ENCODE measurements at regions not wholly inside any gene's neighbourhood (a gene's known extent, or its start where the extent isn't known, plus 50 kb on each side); places are given as distances from the start of the nearest gene placed in this dataset.

- Histone ChIP-seq H3K36me3 (ENCODE audit: control insufficient read depth in 2 of 2, insufficient read depth in 1 of 2, low read length in 2 of 2) (peaks cover 4% of the 10 kb centered on the region in 2 experiments; a peak in 2 of 3 replicates), H3K27ac (ENCODE audit: extremely low read depth, low read depth, low read length) (no peak overlapping the region), H3K9me3 (ENCODE audit: control insufficient read depth, insufficient read depth, low read depth, low read length) (no peaks in the 10 kb centered on the region), H3K4me1 (ENCODE audit: control insufficient read depth, insufficient read depth, low read length) (no peaks in the 10 kb centered on the region), H3K4me3 (ENCODE audit: low read depth, low read length) (no peak overlapping the region)
- ChIA-PET CTCF (interaction anchor here (0.6 to 0.9 kb wide), 4 partner anchors 19 to 493 kb away, joined by 3 to 5 read pairs (median 4); no protein-coding TSS in a partner anchor), POLR2A (no interaction called here)
- no peak for TF ChIP-seq OSR2 (tag by site-specific recombination; IDR thresholded peaks at IDR 0.05)
- TF ChIP-seq SP2 (tag by site-specific recombination; IDR thresholded peaks at IDR 0.05): no peak
- no peak for TF ChIP-seq ZNF626 (tag by site-specific recombination; IDR thresholded peaks at IDR 0.05)
- TF ChIP-seq, protein P1, sequence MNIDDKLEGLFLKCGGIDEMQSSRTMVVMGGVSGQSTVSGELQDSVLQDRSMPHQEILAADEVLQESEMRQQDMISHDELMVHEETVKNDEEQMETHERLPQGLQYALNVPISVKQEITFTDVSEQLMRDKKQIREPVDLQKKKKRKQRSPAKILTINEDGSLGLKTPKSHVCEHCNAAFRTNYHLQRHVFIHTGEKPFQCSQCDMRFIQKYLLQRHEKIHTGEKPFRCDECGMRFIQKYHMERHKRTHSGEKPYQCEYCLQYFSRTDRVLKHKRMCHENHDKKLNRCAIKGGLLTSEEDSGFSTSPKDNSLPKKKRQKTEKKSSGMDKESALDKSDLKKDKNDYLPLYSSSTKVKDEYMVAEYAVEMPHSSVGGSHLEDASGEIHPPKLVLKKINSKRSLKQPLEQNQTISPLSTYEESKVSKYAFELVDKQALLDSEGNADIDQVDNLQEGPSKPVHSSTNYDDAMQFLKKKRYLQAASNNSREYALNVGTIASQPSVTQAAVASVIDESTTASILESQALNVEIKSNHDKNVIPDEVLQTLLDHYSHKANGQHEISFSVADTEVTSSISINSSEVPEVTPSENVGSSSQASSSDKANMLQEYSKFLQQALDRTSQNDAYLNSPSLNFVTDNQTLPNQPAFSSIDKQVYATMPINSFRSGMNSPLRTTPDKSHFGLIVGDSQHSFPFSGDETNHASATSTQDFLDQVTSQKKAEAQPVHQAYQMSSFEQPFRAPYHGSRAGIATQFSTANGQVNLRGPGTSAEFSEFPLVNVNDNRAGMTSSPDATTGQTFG (tag by site-specific recombination; IDR thresholded peaks at IDR 0.05; ENCODE audit: borderline replicate concordance): no peak
- no peak for TF ChIP-seq YY2 (tag by site-specific recombination; IDR thresholded peaks at IDR 0.05)
- no peak for TF ChIP-seq ZNF585B (tag by site-specific recombination; IDR thresholded peaks at IDR 0.05)
- TF ChIP-seq ZNF776 (tag by site-specific recombination; IDR thresholded peaks at IDR 0.05; ENCODE audit: borderline replicate concordance): no peak
- TF ChIP-seq REST (tag by site-specific recombination; IDR thresholded peaks at IDR 0.05): no peak
- no peak for TF ChIP-seq ZFP69B (tag by site-specific recombination; IDR thresholded peaks at IDR 0.05)
- no peak for TF ChIP-seq ZNF624 (tag by site-specific recombination; IDR thresholded peaks at IDR 0.05)
- TF ChIP-seq ZNF23 (tag by site-specific recombination; IDR thresholded peaks at IDR 0.05; ENCODE audit: borderline replicate concordance): no peak
- no peak for TF ChIP-seq BCL6B (tag by site-specific recombination; IDR thresholded peaks at IDR 0.05)
Observed at GRCh38 chr6:34638834-34639736, 57.5 kb downstream of the ILRUN start.

DNA sequence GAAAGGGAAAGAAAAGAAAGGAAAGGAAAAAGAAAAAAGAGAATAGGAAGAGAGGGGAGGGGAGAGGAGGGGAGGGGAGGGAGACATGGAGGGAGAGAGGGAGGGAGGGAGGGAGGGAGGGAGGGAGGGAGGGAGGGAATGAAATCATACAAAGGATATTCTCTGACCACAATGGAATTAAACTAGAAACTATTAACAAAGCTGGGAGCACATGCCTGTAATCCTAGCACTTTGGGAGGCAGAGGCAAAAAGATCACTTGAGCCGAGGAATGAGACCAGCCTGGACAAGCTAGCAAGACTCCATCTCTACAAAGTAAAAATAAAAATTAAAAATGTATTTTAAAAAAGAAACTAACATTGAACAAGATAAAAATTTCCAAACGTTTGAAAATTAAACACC lies 62.8 kb downstream of the ILRUN start:
- ChIA-PET CTCF (interaction anchor here (0.6 kb wide), 1 partner anchor 931 kb away, joined by 3 read pairs; no protein-coding TSS in a partner anchor), POLR2A (no interaction called here)
- Histone ChIP-seq H3K4me3 (ENCODE audit: low read depth, low read length) (no peak overlapping the region), H3K4me1 (ENCODE audit: control insufficient read depth, insufficient read depth, low read length) (no peaks in the 10 kb centered on the region), H3K27ac (ENCODE audit: extremely low read depth, low read depth, low read length) (no peak overlapping the region), H3K9me3 (ENCODE audit: control insufficient read depth, insufficient read depth, low read depth, low read length) (no peaks in the 10 kb centered on the region), H3K36me3 (ENCODE audit: control insufficient read depth in 2 of 2, insufficient read depth in 1 of 2, low read length in 2 of 2) (peaks cover 4% of the 10 kb centered on the region in 2 experiments; a peak in 2 of 3 replicates)
- no peak for TF ChIP-seq ZNF23 (tag by site-specific recombination; IDR thresholded peaks at IDR 0.05; ENCODE audit: borderline replicate concordance)
- TF ChIP-seq, protein P2, sequence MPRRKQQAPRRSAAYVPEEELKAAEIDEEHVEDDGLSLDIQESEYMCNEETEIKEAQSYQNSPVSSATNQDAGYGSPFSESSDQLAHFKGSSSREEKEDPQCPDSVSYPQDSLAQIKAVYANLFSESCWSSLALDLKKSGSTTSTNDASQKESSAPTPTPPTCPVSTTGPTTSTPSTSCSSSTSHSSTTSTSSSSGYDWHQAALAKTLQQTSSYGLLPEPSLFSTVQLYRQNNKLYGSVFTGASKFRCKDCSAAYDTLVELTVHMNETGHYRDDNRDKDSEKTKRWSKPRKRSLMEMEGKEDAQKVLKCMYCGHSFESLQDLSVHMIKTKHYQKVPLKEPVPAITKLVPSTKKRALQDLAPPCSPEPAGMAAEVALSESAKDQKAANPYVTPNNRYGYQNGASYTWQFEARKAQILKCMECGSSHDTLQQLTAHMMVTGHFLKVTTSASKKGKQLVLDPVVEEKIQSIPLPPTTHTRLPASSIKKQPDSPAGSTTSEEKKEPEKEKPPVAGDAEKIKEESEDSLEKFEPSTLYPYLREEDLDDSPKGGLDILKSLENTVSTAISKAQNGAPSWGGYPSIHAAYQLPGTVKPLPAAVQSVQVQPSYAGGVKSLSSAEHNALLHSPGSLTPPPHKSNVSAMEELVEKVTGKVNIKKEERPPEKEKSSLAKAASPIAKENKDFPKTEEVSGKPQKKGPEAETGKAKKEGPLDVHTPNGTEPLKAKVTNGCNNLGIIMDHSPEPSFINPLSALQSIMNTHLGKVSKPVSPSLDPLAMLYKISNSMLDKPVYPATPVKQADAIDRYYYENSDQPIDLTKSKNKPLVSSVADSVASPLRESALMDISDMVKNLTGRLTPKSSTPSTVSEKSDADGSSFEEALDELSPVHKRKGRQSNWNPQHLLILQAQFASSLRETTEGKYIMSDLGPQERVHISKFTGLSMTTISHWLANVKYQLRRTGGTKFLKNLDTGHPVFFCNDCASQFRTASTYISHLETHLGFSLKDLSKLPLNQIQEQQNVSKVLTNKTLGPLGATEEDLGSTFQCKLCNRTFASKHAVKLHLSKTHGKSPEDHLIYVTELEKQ (tag by site-specific recombination; IDR thresholded peaks at IDR 0.05; ENCODE audit: borderline replicate concordance): no peak
- no peak for TF ChIP-seq AEBP2 (tag by site-specific recombination; IDR thresholded peaks at IDR 0.05; ENCODE audit: borderline replicate concordance)
- no peak for TF ChIP-seq ZNF10 (tag by site-specific recombination; IDR thresholded peaks at IDR 0.05)
- TF ChIP-seq ZNF433 (tag by site-specific recombination; IDR thresholded peaks at IDR 0.05; ENCODE audit: low read depth): no peak
- TF ChIP-seq ZNF138 (tag by site-specific recombination; IDR thresholded peaks at IDR 0.05; ENCODE audit: borderline replicate concordance): no peak
- TF ChIP-seq ZNF155 (tag by site-specific recombination; IDR thresholded peaks at IDR 0.05): no peak
- no peak for TF ChIP-seq OSR2 (tag by site-specific recombination; IDR thresholded peaks at IDR 0.05)
- no peak for TF ChIP-seq ZBTB8A (tag by site-specific recombination; IDR thresholded peaks at IDR 0.05)
- no peak for TF ChIP-seq SP3 (tag by site-specific recombination; IDR thresholded peaks at IDR 0.05)
- no peak for TF ChIP-seq SETDB1 (IDR thresholded peaks at IDR 0.05; ENCODE audit: insufficient read length, low read length)
